ENCODE measurements at regions not wholly inside any gene's neighbourhood (a gene's known extent, or its start where the extent isn't known, plus 50 kb on each side); places are given as distances from the start of the nearest gene placed in this dataset.

DNA sequence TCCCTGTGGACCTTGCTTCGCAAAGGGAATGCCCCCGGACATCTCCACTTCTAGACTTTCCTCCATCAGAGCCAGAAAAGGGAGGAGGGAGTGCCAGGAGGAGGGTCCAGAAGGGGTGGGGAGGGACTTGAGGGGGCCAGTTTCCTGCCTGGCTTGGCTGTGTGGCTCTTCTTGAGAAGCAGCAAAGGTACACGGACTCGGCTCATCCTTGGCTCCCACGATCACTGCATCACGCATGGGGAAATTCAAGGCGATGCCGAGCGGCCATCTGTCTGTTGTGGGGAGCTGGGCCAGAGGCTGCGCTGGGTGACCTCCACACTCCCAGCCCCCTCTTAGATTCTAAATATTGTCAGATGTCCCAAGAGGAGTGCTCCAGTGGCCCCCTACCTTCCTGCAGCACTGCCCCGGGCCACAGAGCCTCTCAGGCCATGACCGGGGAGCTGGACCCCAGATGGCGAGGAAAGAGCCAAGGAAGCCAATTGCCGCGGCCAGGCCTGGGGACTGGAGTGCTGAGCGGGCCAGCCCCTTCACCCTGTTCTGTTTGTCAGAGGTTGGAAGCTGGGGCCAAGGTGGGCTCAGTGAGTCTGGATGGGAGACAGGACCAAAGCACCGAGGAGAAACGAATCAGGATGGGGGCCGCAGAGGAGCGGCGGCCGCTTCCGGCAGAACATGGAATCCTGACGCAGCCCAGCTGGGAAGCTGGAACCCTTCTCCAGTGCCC lies 104.5 kb downstream of the RBFOX3 start:
- DNase-seq (ENCODE audit: low read depth in 2 of 3, low spot score in 2 of 3): no peak

DNA sequence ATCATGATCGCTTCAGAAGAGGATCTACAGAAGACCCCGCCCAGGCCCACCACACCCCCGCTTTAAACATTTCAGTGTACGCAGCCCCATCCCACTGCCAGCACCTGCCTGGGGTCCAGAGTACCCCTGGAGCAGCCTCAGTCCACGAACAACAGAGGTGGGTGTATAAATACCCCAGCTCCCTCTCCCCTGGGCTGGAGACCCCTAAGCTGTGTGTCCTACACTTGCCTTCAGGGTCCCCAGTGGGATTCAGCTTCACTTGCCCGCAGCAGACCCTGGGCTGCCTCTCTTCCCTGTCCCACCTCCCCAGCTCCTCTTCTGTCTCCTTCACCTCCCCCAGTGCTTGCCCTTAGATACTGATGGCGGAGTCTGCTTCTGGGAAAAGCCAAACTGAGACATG lies 105.7 kb downstream of the RBFOX3 start:
- DNase-seq (ENCODE audit: low read depth in 2 of 3, low spot score in 2 of 3): no peak

DNA sequence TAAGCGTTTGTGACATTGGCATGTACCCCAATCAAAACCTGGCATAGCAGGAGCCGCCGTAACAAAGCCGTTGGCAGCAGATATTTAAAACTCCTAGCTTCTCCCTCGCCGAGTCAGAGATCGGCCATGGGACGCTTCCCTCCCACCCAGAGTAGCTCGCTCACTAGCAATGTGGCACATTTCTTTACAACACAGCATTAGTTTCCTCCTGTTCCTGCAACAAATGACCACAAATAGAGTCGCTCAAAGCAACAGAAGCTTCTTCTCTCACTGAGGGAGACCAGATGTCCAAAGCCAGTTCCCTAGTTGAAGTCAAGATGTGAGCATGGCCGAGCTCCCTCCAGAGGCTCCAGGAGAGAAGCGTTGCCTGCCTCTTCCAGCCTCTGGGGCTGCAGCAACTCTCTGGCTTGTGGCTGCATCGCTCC lies 106.7 kb downstream of the RBFOX3 start:
- no peak for DNase-seq (ENCODE audit: low read depth in 2 of 3, low spot score in 2 of 3)

DNA sequence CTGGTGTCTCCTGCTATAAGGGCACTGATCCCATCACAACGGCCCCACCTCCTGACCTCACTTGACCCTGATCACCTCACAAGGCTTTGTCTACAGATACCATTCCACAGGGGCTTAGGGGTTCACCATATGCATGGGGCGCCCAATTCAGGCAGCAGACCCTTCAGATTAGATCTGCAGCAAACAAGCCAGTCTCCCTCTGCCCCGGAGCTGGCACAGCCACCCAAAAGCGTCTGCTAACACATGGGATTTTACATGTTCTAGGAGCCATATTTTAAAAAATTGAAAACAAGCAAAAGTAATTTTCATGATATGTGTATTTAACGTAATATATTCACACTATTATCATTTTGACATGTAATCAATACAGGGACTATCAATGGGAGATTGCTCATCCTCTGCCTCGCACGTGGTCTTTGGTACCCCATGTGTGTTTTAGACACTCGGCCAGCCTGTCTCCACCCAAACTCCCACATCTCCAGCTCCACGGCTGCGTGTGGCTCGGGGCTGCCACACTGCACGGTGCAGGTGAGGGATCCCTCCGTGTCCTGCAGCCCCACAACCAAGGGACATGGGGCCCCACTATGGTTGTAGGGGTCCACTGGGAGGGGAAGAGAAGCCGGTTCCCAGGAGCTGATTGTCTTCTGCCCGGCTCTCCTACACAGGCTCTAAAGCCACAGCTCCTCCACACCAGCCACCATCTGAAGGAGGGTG lies 107.6 kb downstream of the RBFOX3 start:
- no peak for DNase-seq (ENCODE audit: low read depth in 2 of 3, low spot score in 2 of 3)

DNA sequence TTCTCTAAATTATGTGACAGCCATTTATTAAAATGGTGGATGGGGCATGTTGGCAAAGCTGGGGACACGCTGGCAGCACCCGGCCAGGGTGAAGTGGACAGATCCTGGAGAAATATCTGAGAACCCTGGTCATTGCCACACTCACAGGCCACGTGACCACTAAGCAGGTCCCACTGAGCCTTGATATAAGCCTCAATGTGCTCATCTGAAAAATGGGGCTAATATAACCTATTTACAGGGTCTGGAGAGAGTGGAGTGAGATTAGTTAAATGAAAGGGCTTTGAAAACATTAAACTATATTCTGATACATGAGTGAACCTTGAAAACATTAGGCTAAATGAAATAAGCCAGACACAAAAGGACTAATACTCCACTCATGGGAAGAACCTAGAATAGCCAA lies 108.9 kb downstream of the RBFOX3 start:
- DNase-seq (ENCODE audit: low read depth in 2 of 3, low spot score in 2 of 3): no peak

DNA sequence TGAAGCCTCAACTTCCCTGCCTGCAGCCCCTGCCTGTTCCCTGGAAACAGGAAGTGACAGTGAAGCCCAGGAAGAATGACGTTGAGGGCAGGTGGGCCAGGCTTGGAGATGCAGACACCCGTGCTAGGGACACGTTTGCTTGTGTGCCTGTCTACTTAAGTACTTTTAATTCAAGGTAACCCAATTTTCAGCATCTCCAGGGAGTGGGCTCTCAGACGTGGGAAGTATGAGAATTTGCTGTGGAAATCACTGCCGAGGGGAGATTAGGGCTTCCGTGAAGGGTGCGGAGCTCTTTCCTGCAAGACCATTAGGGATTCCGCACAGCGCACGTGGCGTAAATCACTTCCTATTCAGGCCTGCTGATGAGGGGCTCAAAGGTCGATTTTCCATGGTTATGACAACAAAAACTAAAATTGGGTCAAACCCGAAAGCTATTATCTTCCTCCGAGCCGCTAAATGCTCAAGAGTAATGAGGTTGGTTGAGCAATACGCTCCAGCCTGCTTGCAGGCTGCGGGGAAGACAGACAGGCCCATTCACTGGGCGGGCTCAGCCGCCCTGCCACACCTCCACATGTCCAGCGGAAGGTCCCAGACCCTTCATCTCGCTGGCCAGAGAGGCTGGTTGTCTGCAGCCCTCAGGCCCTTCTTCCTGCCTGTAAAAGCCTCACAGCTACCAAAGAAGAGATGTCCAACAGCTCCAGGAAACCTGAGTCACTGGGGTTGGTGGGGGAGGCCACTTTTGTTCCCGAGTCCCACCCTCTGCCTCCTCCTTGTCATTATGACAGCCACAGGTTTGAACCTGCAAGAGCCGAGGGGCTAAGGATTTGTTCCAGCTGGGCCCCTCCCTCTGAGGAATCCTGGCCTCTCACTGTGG lies 109.9 kb downstream of the RBFOX3 start:
- no peak for DNase-seq (ENCODE audit: low read depth in 2 of 3, low spot score in 2 of 3)

DNA sequence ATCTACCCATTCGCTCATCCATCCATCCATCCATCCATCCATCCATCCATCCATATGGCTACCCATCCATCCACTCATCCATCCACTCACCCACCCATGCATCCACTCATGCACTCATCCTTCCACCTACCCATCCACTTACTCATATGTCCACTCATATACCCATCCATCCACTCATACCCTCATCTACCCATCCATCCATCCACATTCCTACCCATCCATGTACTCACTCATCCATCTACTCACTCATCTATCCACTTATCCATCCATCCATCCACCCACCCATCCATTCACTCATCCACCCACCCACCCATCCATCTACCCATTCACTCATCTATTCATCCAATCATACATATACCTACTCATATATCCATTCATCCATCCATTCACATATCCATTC lies 112.0 kb downstream of the RBFOX3 start:
- no peak for DNase-seq (ENCODE audit: low read depth in 2 of 3, low spot score in 2 of 3)

DNA sequence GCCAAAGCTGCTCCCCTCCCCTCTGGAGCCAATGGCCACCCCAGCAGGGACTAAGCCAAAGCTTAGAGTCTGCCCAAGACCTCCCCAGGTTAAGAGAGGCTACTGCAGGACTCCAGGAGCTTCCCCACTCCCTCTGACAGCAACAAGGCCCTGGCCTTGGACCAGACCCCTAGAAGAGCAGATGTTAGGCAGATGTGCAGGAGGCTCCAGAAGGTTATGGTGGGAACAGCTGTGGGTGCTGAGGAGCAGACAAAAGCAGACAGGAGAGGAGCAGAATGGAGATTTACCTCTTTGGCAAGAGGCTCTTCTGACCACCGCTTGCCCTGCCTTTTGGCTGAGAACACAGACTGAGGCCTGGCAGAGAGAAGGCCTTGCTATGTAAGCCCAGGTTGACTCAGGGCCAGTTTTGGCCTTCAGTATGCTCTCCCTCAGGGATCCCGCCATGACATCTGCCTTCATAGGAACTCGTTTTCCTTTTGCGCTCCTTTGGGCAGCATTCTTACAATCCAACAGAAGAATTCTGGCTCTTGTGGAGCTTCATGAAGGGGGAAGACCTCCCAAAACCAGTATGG lies 113.0 kb downstream of the RBFOX3 start:
- no peak for DNase-seq (ENCODE audit: low read depth in 2 of 3, low spot score in 2 of 3)

DNA sequence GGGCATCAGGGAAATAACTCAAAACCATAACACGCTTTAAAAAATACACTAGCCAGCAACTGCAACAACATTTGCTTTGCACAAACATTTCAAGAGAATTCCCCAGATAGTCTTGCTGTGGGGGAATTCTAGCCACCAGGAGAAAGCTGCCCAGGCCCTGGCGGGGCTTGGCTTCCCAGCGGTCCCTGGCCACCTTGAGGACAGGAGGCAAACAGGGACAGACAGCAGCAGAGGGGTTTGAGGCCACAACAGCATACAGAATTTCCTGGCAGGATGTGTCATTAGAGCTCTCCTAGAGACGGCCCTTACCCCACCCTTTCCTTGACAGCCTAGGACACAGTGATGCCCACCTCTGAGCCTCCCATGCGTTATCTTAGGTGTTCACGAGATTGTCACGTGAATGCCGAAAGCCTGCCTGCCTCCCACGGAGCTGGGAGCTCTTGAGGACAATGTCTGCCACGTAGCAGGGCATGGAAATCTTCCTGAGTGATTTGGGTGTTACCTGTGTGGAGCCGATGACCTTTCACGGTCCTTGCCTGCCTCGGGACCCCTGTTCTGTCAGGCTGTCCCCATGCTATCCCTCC lies 114.3 kb downstream of the RBFOX3 start:
- DNase-seq (ENCODE audit: low read depth in 2 of 3, low spot score in 2 of 3): no peak

DNA sequence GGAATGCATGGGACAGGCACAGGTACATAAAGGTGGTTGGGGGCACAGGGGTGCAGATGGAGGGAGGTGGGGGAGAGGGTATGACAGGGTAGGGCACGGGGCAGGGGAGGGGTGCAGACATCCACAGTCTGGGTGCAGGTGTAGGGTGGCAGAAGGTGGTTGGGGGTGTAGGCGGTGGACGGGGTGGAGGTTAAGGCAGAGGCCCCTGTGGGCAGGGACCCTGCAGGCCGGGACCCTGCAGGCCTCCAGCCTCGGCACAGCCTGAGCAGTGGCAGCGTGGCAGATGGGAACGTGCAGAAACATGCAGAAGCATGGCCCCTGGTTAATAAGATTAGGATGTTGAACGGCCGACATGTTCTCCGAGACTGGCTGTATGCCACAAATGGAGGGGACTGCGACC lies 115.2 kb downstream of the RBFOX3 start:
- DNase-seq (ENCODE audit: low read depth in 2 of 3, low spot score in 2 of 3): no peak

DNA sequence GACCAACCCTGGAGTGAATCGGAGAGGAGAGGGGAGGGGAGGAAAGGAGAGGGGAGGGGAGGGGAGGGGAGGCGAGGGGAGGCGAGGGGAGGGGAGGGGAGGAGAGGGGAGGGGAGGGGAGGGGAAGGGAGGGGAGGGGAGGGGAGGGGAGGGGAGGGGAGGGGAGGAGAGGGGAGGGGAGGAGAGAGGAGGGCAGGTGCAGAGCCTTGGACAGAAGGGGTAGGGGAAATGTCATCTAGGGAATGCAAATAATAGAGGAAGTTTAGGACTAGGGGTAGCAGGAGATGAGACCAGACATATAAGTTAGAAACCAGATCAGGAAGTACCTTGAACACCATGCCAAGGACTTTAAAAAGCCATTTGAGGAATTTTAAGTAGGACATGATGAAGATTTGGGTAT lies 119.8 kb downstream of the RBFOX3 start:
- no peak for DNase-seq (ENCODE audit: low read depth in 2 of 3, low spot score in 2 of 3)

DNA sequence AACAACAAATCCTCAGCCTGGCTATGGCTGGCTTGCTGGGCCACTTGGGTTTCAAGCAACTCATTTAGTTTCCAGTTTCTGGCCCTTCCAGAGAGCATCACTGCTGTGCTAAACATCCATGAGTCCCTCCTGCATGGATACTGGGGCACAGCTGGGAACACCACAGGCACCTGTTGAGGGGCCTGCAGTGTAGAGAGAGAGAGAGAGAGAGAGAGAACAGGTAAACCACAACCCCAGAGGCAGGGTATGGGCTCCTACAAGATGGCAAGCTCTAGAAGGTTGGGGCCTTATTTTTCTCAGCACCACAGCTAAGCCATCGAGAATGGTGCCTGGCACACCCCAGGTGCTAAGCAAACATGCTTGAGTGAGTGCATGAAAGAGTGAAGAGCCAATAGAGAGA lies 120.3 kb downstream of the RBFOX3 start:
- no peak for DNase-seq (ENCODE audit: low read depth in 2 of 3, low spot score in 2 of 3)

DNA sequence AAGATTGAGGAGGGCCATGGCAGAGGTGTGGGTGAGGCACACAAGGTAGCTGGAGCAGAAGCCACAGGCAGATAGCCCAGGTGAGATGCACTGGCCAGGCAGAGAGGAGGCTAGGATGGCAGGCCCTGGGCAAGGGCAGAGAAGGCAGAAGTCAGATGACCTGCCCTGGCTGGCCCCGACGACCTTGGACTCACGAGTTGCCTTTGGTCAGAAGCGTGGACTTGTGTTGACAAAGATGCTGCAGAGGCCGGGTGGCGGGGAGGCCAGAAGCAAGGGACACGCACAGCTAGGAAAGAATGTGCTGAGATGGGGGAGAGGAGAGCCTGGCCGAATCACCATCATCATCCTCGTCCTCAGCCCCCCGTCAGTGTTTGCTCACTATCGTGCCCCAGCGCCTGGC lies 123.7 kb downstream of the RBFOX3 start:
- DNase-seq (ENCODE audit: low read depth in 2 of 3, low spot score in 2 of 3): no peak

DNA sequence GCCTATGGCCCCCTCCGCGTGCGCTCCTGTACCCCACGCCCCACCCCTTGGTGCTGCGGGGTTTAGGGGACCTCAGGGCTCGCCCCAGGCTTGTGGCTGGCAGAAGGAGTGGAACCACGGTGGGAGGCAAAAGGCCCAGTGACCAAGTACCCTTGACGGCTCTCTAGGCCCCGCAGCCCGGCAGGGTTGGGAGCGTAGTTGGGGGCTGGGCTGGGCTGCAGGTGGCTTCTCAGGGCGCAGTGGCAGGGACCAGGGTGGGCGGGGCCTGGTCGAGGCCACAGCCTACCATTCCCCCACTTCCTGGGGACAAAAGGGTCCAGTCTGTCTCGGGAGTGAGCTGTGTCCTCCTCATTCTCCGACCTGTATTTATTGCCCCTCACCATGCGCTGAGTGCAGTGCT lies 124.9 kb downstream of the RBFOX3 start:
- no peak for DNase-seq (ENCODE audit: low read depth in 2 of 3, low spot score in 2 of 3)

DNA sequence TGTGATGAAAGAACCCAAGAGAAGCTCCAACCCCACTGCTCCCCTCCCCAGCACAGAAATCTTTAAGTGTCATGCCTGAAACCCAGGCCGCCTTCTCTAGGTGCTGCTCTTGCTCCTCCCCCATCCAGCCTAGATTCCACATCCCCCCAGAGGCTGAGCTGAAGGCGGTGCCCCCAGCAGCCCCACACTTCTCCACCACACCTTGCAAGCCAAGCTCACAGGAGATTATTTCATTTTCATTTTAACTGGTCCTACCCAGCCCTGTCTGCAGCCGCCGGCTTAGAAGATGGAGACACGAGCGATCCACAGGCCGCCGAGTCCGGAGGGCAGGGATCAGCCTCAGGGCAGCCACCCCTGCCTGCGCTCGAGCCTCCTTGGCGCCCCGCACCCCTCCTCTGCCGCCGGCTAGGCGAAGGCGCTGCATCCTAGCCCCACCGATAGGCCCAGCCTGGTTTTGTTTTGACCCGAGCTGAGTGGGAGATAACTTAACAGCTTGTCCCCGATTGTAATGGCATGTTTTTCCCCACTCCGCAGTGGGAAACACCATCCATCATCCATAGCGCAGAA lies 125.3 kb downstream of the RBFOX3 start:
- no peak for DNase-seq (ENCODE audit: low read depth in 2 of 3, low spot score in 2 of 3)

DNA sequence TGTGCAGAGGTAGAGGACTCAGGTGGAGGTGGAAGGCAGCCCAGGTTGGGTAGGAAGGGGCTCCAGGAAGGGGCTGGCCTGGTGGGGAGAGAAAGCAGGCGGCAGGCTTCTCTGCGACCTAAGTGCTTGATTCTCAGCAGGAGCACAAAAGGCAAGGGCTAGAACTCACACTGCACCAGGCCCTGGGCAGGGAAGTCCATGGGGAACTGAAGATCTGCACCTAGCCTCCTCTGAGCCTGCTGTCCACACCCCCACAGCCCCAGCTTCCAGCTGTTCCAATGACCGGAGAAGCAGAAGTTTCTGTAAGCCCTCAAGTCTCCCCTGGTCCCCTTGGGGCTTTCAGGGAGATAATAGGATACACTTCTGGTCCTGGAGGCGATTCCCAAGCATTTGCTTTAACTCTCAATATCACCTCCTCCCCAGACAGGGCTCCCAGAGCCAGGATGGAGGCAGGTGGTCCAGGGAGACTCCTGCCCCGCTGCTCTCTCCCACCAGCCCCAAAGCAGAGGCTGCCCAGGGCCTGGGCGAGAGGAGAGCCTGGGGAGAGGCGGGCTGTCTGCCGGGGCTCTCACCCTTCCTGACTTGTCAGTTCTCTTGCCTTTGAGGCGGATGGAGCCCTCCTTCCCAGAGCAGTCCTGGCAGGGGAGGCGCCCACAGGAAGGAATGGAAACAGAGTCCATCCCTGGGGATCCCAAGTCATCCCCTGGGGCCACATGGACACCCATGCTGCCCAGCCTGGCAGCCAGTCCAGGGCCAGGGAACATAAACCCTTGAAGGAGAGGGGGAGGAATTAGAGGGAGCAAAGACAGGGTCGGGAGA lies 126.0 kb downstream of the RBFOX3 start:
- no peak for DNase-seq (ENCODE audit: low read depth in 2 of 3, low spot score in 2 of 3)

DNA sequence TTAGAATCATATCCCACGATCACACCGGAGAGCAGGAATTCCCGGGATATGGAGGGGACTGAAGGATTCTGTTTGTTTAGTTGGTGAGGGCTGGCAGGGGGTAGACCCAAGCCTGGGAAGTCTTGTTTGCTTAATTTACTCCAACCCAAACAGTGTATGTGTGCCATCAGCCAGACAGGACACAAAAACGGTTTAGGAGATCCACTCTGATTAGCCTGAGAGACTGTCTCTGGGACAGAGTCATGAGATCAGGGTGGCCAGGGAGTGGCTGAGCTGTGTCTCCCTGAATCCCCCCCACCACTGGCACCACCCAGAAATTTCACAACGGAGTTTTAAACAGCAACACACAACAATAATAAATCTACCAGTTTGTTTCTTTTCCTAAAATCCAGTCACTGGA lies 127.0 kb downstream of the RBFOX3 start:
- no peak for DNase-seq (ENCODE audit: low read depth in 2 of 3, low spot score in 2 of 3)

DNA sequence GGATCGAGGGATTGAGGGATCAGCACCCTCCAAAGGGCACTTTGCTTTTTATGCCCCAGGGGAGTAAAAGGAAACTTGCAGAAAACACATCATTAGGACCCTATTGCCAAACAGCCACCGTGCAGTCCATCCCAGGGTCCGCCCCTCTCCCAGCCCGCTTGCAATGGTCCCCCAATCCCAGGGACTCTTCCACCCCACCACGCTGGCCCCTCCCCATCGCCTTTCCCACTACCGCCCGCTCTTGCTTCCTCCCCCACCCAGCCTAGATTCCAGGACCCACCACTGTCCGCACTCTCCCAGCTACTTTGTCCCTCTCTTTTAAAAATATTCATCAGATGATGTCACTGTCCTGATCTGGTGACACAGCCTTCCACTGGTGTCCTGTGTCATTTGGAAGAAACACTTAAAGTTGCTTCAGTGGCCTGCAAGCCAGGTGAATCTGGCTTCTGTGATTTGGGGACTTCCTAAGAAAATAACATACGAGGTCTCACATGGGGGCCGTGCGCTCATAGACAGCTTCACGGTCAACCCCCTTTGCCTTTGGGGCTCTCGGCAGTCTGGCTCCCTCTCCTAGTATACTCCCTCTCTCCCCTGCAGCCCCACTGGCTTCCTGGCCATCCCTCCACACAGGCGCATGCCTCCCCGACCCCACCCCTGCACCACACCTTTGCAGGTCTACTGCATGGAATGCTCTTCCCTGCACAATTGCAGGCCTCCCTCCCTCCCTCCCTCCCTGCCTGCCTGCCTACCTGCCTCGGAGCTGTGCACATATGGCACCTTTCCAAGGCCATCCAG lies 127.9 kb downstream of the RBFOX3 start:
- DNase-seq (ENCODE audit: low read depth in 2 of 3, low spot score in 2 of 3): no peak

DNA sequence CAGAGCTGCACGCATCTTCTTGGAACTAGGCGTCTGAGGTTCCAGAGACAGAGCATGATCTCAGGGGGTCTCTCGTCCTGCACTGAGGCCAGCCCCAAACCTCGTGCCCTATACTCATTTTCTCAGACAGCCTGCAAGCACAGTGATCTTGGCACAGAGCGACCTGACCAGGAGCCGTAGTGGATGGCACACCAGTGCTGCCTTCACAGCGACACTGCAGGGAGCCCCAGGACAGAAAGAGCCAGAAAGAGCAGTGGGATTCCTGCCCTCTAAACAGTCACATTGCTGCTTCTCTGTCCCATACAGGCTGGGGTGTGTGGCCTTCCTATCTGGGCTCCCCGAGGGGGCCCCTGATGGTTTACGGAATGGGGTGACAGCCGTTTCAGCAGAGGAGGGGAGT lies 131.0 kb downstream of the RBFOX3 start:
- no peak for DNase-seq (ENCODE audit: low read depth in 2 of 3, low spot score in 2 of 3)

All from hematopoietic multipotent progenitor cell (in vitro differentiated cells).